Muscle of arm (tissue), 1 donor: ENCODE measurements at regions not wholly inside any gene's neighbourhood (a gene's known extent, or its start where the extent isn't known, plus 50 kb on each side); places are given as distances from the start of the nearest gene placed in this dataset.
A peak's percentile ranks its signal among the peaks of the same experiment; 100 is the strongest.

ENCODE experiments used
- DNase-seq: peaks from one replicate; pipeline ENCODE4 v3.0.0-alpha.2; 2013

DNA sequence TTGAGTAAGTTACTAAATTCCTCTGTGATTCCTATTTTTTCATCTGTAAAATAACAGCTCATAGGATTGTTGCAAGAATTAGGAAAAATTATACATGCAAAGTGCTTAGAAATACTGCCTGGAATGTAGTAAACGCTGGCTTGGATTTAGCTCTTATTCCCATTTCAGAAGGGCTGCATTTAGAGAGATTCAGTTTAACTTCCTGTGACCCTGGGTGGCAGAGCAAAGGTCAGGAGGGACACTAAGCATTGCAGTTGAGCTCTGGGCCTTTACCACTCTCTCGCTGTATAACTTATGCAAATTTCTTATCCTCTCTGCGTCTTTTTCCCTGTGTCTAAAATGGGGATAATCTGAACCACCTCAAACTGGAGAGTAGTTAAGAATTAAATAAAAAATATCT is 241.0 kb upstream of the POU3F1 start:
- no peak for DNase-seq

DNA sequence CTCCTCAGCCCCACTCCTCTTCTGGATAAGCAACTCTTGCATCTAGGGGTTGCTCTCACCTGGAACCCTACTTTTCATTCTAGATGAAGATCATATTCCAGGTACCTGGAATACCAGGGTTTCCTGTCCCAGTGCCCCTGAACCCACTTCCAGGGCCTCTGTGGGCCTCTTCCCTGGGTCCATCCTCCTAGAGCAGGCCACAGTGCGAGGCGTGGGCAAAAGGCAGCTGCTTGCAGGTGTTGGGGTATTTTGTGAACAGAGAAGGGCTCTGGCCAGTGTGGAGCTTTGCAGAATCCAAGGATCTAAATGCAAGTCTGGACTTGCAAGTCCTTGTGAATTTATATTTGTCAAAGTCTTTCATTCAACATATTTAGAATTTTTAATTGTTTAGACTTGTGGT is 240.4 kb upstream of the POU3F1 start:
- DNase-seq: no peak

DNA sequence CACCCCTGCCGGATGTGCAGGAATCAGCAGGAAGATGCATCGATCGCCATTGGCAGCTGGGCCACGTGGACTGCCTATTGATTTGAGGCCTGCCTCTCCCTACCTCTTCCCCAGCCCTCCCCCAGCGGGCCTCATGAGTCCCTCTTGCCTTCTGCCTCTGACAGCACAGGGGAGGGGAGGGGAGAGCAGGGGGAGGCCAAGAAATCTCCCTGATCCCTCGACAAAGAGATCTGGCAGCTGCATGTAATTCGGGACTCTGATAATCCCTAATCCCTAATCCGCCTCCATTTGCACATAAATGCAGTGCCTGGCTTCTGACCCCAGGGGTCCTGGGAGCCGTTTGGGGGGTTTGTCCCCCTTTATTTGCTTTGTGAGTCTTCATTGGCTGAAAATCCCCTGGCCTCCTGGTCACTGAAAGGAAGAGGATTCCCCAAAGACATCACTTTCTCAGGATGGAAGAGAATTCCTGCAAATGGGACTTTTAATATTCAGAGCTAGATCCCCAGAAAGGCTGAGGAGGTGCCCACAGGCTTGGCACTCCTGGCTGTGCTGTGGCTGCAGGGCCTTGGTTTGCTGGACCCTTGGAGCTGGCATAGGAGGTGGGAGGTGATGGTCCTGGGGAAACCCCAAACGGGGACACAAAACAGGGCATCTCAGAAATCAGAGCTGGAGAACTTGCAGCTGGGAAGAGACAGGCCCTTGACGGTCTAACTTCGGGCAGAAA is 239.4 kb upstream of the POU3F1 start:
- no peak for DNase-seq

DNA sequence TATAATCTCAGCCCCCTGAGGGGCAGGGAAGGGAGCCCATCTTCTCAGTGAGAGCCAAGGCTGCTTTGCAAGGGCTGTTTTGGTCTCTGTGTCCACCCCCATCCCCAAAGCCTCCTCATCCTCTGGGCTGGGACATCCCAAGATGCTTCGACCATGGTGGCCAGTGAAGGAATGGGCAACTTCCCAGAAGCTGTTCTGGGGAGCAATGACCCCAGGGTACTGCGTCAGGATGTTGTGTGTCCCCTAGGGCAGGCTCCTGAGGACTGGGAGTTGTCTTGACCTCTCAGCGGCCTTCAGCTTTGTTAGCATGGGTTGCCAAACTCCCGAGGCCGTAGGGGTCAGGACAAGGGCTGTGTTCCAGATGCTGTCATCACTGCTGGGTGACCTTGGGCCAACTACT is 238.4 kb upstream of the POU3F1 start:
- no peak for DNase-seq

DNA sequence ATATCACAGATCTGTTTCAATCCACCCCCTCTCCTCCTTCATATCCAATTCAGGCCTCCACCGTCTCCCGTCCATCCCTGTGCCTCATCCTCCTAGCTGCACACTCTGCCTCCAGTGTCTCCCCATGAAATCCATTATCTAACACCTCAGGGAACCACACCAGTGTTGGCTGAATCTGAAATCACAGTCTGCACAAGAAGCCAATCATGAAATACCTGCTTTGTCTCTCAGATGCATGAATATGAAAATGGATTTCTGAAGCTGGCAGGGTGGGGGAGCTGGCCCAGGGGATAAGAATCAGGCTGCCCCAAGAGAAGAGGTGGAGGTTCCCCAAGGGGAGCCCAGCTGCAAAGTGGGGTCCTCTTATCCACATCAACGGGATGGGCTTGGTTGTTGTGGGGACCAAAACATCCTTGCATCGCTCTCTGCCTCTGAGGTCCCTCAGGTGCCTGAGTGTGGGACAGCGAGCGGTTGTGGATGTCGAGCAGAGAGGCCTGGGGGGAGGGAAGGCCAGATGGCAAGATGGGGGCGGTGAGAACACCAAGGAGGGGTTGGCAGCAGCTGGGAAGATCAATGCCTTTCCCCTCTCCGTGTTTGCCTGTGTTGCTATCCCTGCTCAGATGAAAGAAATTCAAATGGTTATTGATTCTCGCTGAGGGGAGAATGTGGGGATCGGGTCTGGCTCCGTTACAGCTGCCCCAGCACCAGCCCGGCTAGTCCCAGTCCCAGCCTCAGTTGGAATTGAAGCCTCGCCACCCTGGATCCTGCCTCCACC is 237.3 kb upstream of the POU3F1 start:
- DNase-seq: no peak

DNA sequence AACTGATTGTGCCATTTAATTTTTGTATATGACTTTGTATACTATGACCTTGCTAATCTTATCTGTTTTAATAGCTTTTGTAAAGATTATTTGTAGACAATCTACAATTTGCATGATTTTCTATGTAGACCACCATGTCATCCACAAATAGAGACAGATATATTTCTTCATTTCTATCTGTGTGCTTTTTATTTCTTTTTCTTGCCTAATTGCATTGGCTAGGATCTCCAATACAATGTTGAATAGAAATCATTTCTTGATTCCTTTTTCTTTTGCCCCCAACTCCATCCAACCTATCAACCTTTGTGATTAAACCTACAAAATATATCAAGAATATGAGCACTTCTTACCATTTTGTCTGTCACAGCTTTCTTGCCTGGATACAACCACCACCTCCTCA is 232.6 kb upstream of the POU3F1 start:
- DNase-seq: no peak

DNA sequence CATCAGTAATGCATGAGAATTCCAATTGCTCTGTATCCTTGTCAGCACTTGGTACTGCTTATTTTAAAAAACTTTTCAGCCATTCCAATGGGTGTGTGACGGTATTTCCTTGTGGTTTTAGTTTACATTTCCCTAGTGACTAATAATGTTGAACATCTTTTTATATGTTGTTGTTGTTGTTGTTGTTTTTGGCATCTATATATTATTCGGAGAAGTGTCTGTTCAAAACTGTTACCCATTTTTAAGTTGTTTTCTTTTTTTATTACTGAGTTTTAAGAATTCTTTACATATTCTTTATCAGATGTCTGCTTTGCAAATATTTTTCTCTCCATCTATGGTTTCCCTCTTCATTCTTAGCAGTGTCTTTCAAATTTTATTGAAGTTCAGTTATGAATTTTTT is 231.1 kb upstream of the POU3F1 start:
- no peak for DNase-seq

DNA sequence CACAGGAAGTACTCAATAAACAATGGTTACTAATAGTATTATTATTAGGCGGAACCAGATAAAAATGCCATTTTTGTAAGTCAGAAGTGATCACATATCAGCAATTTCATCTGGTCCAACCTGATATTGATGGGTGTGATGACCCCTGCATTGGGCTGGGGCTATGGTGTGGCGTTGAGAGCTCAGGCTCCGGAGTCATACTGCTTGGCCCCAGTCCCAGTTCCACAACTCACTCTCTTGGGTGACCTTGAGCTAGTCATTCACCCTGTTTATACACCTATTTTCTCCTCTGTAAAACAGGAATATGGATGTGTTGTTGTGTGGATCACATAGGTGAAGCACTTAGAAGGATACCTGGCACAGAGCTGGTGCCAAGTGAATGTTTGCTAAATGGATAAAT is 229.4 kb upstream of the POU3F1 start:
- no peak for DNase-seq

DNA sequence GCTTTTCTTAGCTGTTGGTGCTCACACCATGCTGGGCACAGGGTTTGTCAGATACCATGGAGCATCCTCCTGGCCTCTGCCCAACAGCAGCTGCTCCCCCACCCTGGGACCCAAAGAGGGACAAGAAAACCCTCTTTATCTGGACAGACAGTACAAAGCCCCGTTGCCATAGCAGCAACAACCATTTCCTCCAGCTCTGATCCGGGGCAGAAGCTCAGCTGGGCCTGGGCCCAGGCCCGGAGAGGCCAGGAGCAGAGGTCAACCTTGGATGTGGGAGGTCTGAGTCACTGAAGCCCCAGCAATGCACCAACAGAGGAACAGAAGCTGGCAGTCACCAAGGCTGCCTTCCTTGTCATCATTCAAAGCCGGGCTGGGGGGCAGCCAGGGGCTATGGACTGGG is 228.4 kb upstream of the POU3F1 start:
- DNase-seq: peak; percentile 4

DNA sequence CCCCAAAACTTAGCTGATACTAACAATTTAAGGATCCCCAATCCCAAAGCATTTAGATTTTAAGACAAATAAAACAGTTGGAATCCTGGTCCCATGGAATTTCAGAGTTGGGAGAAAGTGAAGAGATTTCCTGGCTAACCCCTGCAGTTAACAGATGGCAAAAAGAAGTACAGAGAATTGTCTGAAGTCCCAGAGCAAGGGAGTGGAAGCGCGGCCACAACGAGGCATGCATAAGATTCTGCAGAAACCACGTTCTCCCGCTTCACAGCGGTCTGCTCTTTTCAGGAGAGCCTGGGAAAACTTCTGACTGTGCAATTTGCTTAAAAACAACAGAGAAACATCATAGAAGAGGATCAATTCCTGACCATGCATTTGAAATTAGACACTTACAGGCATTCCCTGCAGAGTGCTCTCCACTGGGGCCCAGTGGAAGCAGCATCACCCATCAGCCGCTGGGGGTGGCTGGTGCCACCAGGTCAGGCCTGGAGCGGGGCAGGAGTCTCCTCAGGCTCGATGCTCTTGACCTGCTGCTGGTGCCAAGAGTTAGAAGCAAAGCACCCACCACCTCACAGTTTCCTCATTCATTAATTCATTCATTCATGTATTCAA is 226.7 kb upstream of the POU3F1 start:
- peak; percentile 5 for DNase-seq

DNA sequence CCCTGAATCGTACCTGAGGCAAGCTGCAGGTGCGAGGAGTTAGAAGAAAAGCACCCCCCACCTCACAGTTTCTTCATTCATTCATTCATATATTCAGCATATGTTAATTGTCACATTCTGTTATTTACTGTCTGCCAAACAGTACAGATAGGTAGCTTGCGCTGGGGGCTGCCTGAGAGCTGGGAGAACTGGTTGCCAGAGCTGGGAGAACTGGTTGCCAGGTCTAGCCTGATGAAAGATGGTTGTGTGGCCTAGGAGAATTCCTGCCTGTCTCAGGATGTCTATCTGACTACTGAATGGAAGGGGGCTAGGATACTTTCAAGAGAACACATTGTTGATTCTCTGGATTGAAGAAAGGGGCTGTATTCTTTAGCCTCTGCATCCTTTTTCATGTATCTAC is 225.9 kb upstream of the POU3F1 start:
- no peak for DNase-seq

DNA sequence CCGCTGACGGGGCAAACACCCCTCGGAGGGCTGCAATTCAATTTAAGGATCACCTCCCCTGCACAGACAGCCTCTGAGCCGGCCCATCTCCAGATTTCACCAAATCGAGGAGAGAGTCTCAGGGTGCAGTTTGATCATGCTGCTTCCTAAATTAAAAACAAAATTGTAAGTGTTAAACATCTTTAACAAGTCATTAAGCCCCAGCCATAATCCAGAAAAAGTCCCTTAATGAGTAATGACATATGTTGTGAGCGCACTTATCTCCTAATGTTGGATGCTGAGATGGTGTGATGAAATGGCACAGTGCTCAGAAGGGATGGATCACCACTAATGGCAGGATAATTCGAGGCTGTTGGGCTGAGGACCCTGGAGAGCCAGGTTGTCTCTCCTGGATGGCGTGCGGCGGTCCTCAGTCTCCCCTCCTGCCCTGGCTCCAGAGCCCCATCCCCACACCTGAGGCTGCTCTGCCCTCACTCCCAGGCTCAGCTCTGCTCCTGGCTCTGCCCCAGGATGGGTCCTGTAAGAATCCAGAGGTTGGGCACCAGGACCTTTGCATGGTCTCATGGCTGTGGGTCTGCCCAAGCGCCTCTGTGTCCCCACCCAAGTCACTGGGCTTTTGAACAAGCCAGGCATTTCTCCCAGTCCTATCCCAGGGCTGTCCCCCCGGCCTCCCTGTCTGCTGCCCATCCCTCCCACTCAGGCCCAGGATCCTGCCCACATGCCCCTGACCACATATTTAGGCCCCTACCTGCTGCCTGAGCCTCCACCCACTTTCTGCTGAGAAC is 224.4 kb upstream of the POU3F1 start:
- DNase-seq: no peak

DNA sequence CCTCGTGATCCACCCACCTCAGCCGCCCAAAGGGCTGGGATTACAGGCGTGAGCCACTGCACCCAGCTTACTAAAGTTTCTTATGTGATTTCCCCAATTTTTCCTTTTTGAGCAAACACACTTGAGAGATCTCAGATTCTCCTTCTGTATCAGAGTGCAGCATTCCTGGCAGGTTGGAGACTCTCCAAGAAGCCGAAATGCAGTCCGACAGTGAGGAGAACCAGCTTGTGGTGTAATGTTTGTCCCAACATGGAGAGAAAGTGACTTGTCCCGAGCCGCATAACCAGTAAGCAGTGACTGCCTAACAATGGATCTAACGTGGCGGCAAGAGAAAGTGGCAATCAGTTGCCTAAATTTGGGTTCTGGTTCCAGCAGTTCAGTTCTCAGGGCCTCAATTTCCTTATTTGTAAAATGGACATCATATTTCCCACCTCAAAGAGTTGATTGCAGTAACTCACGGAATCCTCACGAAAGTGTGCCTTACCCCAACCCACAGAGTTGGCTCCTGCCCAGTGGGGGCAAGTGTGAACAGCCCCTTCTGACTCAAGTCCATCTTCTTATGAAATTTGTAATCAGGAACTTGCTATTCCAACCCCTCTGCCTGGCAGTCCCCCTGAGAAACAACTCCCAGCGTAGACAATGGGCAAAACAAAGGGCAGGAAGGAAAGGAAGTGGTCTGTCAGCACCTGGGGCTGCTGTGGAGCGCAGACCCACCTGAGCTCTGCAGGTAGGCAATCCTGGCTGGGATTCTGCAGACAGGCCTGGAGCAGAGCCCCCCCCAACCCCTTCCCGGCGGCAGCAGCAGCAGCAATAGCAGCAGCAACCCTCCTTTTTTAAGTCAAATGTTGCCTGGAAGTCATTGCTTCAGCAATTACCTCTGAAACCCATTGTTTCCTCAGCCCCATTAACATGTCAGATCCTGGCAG is 223.6 kb upstream of the POU3F1 start:
- DNase-seq: no peak

DNA sequence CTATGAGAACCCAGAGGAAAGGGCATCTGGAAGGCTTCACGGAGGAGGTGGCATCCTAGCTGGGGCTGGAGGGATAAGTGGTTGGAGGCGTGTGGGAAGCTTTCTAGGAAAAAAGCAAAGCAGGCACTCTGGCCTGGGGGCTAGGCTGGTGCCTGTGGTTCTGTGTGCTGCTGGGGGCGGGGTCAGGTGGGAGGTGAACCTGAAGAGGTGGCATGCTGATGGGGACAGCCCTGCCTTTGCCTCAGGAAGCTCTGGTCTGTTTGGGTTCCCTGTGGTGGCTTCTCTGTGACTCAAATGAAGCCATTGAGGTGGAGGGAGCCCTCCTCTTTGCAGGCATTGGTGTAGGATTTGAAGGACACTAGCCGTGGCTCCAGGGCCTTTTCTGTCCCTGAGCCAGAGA is 221.6 kb upstream of the POU3F1 start:
- no peak for DNase-seq

DNA sequence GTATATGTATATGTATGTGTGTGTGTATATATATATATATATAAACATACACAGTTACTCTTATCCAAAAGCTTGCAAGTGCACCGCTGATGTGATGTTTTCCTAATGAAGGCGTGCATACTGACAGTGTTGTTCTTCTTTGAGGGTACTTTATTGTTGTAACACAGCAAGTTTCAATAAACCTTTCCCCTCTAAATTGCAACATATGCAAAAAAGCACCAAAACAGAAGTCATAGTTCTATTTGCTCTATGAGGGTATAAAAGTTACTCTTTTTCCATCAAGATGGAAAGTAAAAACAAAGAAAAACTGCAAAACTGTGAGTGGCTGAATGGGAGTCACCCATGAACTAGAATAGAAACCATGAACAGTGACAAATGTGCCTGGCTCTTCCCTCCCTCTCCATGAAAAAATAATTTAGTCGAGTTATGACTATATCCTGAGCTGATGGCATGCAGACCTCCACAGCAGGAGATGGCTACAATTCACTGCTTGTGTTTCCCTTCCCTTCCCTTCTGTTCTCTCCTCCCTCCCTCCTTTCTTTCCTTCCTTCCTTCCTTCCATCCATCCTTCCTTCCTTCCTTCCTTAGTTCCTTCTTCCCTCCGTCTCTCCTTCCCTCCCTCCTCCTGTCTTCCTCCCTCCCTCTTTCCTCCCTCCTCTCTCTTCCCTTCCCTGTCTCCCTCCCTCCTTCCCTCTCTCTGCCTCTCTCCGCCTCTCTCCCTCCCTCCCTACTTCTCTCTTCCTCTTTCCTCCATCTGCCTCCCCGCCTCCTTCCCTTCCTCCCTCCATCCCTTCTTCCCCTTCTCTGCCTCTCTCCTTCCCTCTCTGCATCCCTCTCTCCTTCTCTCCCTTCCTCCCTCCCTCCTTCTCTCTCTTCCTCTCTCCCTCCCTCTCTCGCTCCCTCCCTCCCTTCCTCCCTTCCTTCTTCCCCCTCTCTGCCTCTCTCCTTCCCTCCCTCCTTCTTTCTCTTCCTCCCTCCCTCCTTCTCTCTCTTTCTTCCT is 220.7 kb upstream of the POU3F1 start:
- DNase-seq: no peak

DNA sequence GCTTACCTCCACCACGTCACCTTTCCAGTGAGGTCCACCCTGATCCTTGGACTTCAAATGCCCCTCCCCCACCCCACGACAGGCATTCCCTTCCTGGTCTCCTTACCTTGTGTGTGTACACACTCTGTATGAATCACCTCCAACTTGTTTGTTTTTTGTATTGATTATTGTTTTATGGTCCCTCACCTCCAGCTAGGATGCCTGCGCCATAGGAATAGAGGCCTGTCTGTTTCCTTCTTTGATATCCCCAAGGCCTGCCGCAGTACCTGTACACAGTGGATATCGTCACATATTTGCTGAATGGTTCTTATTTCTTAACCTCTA is 219.6 kb upstream of the POU3F1 start:
- DNase-seq: no peak

DNA sequence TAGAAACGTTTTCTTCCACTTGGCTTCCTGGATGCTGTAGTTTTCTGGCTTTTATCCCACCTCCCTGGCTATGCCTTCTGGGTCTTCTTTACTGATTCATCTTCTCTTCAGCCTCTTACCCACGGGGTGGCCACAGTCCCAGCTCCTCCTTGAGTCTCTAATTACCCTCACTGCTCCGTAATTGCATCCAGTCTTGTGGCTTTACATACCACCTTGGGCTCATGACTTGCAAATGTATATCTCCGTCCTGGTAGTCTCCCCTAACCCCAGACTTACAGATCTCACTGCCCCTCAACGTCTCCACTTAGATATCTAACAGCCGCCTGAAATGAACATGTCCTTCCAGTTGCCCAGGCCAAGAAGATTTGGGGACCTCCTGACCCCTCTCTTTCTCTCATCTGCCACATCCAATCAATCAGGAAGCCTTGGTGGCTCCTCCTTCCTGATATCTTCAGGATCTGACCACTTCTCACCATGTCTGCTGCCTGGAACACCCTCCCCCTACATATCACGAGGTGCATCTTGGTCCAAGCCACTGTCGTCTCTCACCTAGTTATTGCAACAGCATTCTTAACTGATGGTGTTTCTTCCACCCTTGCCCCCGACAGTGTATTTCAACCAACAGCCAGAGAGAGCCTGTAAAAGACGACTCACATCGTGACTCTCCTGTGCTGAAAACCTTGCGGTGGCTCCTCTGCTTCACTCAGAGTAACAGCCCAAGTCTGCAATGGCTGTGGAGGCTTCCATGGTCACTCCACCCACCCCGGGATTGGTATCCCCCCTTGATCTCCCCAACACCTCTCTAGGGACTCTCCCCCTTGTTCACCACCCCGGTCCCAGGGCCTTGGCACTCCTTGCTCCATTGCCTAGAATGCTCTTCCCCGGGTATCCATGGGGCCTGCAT is 219.0 kb upstream of the POU3F1 start:
- no peak for DNase-seq

DNA sequence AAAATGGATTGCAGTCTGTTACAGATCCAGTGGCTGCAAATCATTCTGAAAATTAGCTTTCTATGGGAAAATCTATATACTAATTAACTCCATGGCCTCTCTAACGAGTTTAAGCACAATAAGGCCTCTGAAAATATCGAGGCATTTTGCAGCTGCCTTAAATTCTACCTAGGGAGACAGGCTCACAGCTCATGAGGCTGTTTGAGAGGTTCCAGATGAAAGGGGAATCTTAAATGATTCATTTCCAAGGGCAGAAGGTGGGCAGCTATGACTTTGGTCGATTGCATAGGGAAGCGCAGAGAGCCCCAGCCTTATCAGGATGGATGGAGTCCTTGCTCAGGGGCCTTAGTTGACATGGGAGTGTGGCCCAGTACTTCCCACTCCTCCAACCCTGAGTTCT is 216.8 kb upstream of the POU3F1 start:
- no peak for DNase-seq

DNA sequence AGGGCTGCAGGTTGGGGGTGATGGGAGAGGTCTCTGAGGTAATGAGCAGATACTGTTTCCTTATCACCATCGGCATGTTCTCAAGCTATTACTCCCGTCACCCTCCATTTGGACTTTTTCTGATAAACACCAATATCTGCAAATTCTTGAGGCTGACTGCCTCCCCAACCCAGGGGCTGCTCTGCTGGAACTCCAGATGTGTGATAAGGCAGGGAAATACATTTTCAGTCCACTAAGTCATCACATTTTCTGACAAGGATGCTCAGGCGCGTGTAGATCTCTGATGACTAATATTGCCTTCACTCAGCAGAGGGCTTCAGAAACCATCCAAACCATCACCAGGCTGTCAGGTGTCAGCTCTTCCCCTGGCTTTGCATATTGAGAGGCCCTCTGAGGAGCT is 215.0 kb upstream of the POU3F1 start:
- DNase-seq: no peak
